Lower leg skin (tissue), 3 donors: ENCODE measurements at regions not wholly inside any gene's neighbourhood (a gene's known extent, or its start where the extent isn't known, plus 50 kb on each side); places are given as distances from the start of the nearest gene placed in this dataset.

Experiments used
- POLR2A ChIP-seq, 2 donors: fragments of 450-650 bp; IDR thresholded peaks; one replicate each; pipeline ENCODE4 v1.6.1; 2016 to 2017; ENCODE audit warnings: antibody characterized with exemption in 2 of 2, mild to moderate bottlenecking in 1 of 2, moderate library complexity in 1 of 2
- TF ChIP-seq, protein P1 (sequence below), 3 donors: fragments of 450-650 bp; IDR thresholded peaks; one replicate each; pipeline ENCODE4 v1.5.1; 2016; ENCODE audit warnings: antibody characterized with exemption in 3 of 3, mild to moderate bottlenecking in 3 of 3, moderate library complexity in 2 of 3

DNA sequence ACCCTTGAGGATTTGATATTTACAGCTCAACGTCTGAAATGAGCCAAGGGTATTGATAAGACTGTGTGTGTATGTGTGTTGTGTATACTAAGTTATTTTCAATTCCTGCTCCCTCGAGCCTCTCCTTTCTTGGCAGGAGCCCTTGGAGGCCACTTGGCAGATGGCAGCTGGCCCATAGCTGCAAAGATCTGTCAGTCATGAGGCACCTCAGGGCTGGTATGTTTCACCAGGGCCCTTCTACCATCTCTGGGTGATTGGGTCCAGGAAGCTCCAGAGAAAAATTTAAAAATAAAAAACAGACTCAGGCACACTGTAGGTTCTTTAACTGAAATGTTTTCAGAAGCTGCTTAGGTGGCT lies 355.7 kb downstream of the HAPSTR1 start:
- TF ChIP-seq, protein P1, sequence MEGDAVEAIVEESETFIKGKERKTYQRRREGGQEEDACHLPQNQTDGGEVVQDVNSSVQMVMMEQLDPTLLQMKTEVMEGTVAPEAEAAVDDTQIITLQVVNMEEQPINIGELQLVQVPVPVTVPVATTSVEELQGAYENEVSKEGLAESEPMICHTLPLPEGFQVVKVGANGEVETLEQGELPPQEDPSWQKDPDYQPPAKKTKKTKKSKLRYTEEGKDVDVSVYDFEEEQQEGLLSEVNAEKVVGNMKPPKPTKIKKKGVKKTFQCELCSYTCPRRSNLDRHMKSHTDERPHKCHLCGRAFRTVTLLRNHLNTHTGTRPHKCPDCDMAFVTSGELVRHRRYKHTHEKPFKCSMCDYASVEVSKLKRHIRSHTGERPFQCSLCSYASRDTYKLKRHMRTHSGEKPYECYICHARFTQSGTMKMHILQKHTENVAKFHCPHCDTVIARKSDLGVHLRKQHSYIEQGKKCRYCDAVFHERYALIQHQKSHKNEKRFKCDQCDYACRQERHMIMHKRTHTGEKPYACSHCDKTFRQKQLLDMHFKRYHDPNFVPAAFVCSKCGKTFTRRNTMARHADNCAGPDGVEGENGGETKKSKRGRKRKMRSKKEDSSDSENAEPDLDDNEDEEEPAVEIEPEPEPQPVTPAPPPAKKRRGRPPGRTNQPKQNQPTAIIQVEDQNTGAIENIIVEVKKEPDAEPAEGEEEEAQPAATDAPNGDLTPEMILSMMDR (IDR thresholded peaks at IDR 0.05): no peak
- TF ChIP-seq POLR2A (IDR thresholded peaks at IDR 0.05): no peak
